Muscle of back (tissue), 3 donors: ENCODE measurements at regions not wholly inside any gene's neighbourhood (a gene's known extent, or its start where the extent isn't known, plus 50 kb on each side); places are given as distances from the start of the nearest gene placed in this dataset.

Source experiments
- DNase-seq, 3 donors: peaks; one replicate each; pipeline versions ENCODE4 v3.0.0 to v3.0.0-alpha.2; 2013

- no peak for DNase-seq
Measured at GRCh38 chr20:57900226-57900905, 190.6 kb upstream of the PMEPA1 start.

DNA sequence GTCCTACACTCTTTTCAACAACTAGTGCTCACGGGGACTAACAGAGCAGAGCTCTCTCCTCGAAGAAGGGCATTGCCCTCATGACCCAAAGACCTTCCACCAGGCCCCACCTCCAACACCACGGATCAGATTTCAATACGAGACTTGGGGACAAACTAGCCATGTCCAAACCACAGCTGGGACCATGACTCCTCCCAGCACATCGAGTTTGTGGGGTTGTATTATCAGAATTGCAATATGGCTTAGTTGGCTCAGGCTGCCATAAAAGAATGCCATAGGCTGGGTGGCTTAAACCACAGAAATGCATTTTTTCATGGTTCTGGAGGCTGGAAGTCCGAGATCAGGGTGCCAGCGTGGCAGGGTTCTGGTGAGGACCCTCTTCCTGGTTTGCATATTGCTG lies 189.7 kb upstream of the PMEPA1 start:
- DNase-seq, result no peak

- DNase-seq, result no peak
Measured at GRCh38 chr20:57898332-57898731, 188.5 kb upstream of the PMEPA1 start.

DNA sequence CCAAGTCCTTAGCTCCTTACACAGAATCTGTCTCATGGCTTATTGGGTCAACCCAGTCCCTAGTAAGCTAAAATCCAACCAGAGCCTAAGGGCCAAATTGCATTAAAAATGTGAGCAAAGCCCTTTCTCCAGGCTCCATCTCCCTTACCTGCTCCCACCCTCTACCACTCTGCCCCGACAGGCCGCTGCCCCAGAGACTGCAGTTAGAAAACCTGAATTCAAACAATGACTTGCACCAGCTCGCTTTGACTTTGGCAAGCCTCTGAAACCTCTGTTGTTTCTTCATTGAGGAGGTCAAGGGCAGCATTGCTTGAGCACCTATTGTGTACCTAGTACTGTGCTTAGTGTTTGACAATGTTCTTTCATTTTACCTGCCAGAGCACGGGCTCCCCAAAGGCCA lies 188.1 kb upstream of the PMEPA1 start:
- DNase-seq, result no peak

- DNase-seq, result no peak
Measured at GRCh38 chr20:57897156-57897874, 187.5 kb upstream of the PMEPA1 start.

DNA sequence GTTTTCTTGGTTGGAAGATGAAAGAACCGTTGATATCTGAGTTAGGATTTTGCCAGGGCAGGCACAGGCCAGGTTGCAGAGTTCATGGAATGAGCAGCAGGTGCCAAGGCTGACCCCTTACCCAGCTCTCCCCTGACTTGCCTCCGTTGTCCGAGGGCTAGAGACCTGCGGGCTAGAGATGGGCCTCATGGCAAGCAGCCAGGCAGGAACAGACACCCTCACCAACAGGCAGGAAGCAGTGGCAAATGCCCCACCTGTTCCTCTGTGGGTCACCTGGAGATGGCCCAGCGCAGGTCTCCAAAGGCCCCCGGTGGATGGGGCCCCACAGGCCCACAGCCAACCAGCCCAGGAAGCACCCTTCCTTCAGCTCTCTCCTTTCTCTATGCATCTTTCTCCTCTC lies 186.7 kb upstream of the PMEPA1 start:
- DNase-seq, result no peak

DNA sequence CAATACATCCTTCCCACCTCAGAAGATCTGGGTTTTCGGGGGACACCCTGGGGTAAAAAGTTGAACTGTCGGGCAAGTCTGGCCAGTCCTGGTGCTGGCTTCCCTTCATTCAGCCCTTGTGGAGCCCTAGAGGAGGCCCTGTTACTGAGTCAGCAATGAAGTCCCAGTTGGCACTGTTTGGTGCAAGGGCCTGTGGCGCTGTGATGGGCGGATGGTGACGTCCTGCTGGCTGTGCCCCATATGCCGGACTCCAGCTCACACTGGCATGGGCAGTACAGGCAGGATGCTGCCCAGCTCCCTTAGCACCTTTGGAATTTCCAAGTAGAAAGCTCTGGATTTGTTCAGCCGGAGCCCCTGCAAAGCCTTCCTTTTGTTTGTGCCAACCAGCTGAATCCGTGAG lies 186.2 kb upstream of the PMEPA1 start:
- no peak for DNase-seq

GRCh38 chr20:57895161-57895855 lies 185.5 kb upstream of the PMEPA1 start:
- DNase-seq, result no peak

DNA sequence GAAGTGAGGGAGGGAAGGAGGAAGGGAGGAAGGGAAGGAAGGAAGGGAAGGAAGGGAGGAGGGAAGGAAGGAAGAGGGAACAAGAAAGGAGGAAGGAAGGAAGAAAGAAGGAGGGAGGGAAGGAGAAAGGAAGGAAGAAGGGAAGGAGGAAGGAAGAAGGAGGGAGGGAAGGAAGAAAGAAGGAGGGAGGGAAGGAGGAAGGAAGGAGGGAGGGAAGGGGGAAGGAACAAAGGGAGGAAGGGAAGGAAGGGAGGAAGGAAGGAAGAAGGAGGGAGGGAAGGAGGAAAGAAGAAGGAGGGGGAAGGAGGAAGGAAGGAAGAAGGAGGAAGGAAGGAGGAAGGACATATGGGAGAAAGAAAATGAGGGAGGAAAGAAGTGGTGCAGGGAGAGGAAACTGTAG lies 184.7 kb upstream of the PMEPA1 start:
- DNase-seq, result no peak

DNA sequence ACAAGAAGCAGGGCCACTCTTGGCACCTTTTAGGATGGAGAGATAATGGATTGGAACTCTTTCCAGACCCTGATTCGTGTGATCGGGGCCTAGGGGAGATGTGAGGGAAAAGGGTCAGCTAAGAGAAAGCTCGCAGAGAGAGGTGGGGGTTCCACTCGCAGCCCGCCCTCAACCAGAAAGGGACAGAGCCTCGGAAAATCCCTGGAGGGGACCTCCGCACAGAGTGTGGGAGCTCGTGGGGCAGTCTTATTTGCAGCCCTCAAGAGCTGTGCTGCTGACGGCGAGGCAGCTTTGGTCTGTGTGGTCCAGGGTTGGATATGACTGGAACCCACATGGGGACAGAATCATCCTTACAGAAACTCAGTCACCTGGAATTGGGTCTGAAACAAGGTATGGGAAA lies 184.3 kb upstream of the PMEPA1 start:
- DNase-seq, result no peak

DNA sequence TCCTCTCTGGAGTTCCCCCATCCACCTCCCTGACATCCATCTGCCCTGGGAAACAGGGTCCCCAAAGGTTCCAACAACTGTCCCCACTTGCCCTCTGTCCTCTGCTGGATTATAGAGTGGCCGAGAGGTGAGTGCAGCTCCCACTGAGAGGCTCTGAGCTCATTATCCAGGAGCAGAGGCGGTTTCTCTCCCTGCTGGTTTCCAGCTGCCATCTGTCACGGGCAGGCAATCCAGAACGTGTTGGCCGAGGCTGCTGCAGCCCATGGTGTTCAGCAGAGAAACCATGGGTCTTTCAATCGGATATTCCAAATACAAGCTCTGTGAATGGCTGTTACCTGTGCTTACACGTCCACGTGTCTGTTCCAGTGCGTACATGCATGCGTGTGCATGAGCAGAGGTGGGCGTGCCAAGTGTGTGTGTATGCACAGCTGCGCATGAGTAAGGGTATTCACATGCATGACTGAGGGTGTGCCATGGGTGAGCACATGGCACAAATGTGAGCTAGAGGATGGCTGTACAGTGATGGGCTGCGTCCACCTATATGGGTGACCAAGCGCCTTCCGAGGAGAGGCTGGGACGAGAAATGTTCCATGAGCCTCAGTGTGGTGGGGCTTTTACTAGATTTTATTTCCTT lies 183.7 kb upstream of the PMEPA1 start:
- DNase-seq, result no peak

GRCh38 chr20:57892471-57892870 lies 182.7 kb upstream of the PMEPA1 start:
- DNase-seq, result no peak

- no peak for DNase-seq
Measured at GRCh38 chr20:57891014-57891413, 181.2 kb upstream of the PMEPA1 start.

GRCh38 chr20:57890202-57890800 lies 180.5 kb upstream of the PMEPA1 start:
- DNase-seq, result no peak

DNA sequence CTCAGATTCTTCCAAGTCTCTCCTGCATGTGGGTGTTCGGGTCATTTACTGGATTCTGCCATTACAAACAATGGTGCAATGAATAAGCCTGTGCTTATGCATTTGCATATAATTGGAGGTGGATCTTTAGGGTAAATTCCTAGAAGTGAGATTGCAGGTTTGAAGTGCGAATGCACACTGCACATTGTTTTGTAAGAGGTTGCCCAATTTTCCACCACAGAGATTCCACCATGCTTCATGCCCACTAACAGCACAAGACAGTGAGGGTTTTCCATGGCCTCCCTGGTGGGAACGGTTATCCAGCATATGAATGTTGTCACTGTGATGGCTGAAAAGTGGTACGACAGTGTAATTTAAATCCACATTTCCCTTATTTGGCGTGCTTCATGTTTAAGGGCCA lies 178.8 kb upstream of the PMEPA1 start:
- DNase-seq, result no peak

GRCh38 chr20:57884956-57885355 lies 175.1 kb upstream of the PMEPA1 start:
- DNase-seq, result no peak

GRCh38 chr20:57883761-57884160 lies 173.9 kb upstream of the PMEPA1 start:
- no peak for DNase-seq

- DNase-seq, result no peak
Measured at GRCh38 chr20:57883224-57883623, 173.4 kb upstream of the PMEPA1 start.

- no peak for DNase-seq
Measured at GRCh38 chr20:57882451-57883161, 172.8 kb upstream of the PMEPA1 start.

DNA sequence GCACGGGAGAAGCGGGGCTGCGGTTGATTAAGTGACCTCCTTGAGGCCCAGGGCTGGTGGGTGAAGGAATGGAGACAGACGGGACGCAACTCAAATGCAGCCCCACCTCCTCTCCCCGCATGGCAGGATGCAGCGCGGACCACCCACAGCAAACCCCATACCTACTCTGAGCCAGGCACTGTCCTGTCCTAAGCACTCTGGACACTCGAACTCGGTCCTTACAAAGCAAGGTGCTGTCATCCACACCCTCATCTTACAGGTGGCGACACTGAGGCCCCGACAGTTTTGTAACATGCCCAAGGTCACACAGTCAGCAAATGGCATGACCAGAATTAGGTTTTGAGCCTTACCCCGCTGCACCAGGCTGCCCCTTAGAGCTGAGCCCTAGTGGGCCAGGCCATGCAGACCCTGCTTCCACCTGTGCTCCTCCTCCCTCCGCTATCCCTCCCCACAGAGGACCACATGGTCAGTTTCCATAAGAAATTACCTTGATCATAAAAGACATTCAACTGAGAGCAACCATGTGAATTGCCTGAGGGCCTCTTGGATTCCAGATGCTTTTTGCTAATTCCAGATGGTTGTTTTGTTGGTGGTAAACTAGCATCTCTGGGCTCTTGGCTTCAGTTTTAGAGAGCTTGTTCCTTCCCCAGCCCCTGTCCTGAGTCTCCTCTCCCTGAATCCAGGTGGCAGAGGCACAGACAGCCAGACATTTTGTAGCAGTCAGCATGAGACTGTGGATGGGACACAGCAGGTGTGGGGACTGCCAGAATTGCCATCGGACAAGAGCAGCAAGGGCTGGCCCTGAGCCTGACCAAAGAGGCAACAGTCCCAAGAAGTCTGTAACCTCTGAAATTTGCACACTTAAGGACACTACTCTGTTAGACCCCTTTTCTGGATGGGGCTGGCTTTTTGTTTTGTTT lies 171.9 kb upstream of the PMEPA1 start:
- DNase-seq, result peak in 2 of 3 donors; percentile 21 to 39

- DNase-seq, result no peak
Measured at GRCh38 chr20:57880571-57880892, 170.7 kb upstream of the PMEPA1 start.
